Kidney epithelial cell (primary cell): ENCODE measurements at regions not wholly inside any gene's neighbourhood (a gene's known extent, or its start where the extent isn't known, plus 50 kb on each side); places are given as distances from the start of the nearest gene placed in this dataset.
"Not testable (repeated sequence)": the region's sequence is repeated elsewhere in the genome, so short reads cannot be mapped to it uniquely, and the experiment has no call there.

Experiments used
- DNase-seq: peaks from one replicate; pipeline ENCODE4 v3.0.0-alpha.2; 2010; ENCODE audit warnings: low read depth
- H3K27me3 ChIP-seq: 2 replicates; pipeline ENCODE4 v1.6.0; 2011; ENCODE audit warnings: low read length; ENCODE audit not compliant: control insufficient read depth, insufficient read depth
- H3K36me3 ChIP-seq: 2 replicates; pipeline ENCODE4 v1.5.1; 2011; ENCODE audit warnings: low read length; ENCODE audit not compliant: control insufficient read depth, insufficient read depth
- H3K4me3 ChIP-seq: 2 replicates; pipeline ENCODE4 v1.5.1; 2011; ENCODE audit warnings: low read depth, mild to moderate bottlenecking, control low read depth, low read length
- CTCF ChIP-seq: IDR thresholded peaks from 2 replicates; pipeline ENCODE4 v1.5.1; 2011; ENCODE audit warnings: mild to moderate bottlenecking, moderate library complexity, low read length, control low read depth, inconsistent platforms; ENCODE audit not compliant: insufficient read depth, poor library complexity, severe bottlenecking

DNA sequence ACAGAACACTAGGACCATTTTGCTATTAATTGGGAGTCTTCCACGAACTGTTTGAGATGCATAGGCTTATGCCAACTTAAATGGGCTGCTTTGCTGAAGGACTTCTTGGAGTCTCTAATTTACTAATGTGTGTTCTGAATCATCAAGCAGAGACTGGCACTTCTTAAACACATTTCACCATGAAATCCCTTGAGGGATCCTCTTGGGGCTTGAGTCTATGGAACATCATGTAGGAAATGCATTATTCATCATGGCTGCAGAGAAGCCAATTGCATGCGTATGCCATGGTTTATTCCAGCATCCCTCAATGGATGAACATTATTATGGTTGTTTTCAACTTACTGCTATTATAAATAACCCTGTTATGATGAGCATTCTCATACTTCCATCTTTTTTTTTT lies 73.4 kb downstream of the FGD2 start:
- TF ChIP-seq CTCF = no peak
- Histone ChIP-seq H3K4me3 (no peak overlapping the region), H3K36me3 (no peaks in the 10 kb centered on the region), H3K27me3 (no peaks in the 10 kb centered on the region)
- no peak for DNase-seq

- H3K36me3 ChIP-seq = no peaks in the 10 kb centered on the region
- H3K27me3 ChIP-seq = no peaks in the 10 kb centered on the region
- DNase-seq = no peak
- H3K4me3 ChIP-seq = no peak overlapping the region
- TF ChIP-seq CTCF = no peak
Observed at GRCh38 chr6:37081042-37081607, 75.7 kb downstream of the FGD2 start.

DNA sequence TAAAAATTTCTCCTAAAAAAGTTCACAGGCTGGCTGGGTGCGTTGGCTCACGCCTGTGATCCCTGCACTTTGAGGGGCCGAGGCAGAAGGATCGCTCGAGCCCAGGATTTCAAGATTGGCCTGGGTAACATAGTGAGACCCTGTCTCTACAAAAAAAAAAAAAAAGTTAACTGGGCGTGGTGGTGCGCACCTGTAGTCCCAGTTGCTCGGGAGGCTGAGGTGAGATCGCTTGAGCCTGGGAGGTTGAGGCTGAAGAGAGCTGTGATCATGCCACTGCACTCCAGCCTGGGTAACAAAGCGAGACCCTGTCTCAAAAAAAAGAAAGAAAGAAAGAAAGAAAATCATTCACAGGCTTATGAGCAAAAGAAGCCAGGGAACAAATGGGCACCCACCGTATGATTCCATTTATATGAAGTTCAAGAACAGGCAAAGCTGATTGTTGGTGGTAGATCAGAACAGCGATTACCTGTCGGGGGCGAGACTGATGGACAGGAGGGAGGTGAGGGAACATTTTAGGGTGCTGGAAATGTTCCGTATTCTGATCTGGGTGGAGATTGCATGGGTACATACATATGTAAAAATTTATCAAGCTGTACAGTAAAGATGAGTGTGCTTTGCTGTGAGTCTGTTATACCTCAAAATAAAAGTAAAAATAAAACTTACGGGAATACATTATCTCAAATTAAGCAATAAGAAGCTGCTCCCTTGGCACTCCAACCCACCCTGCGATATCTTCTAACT lies 77.1 kb downstream of the FGD2 start:
- H3K36me3 ChIP-seq = no peaks in the 10 kb centered on the region
- no peak for DNase-seq
- H3K27me3 ChIP-seq = no peaks in the 10 kb centered on the region
- no peak for TF ChIP-seq CTCF
- no peak overlapping the region for H3K4me3 ChIP-seq

- DNase-seq = no peak
- no peak for TF ChIP-seq CTCF
- H3K36me3 ChIP-seq = no peaks in the 10 kb centered on the region
- no peak overlapping the region for H3K4me3 ChIP-seq
- no peaks in the 10 kb centered on the region for H3K27me3 ChIP-seq
Observed at GRCh38 chr6:37083243-37084138, 78.0 kb downstream of the FGD2 start.

DNA sequence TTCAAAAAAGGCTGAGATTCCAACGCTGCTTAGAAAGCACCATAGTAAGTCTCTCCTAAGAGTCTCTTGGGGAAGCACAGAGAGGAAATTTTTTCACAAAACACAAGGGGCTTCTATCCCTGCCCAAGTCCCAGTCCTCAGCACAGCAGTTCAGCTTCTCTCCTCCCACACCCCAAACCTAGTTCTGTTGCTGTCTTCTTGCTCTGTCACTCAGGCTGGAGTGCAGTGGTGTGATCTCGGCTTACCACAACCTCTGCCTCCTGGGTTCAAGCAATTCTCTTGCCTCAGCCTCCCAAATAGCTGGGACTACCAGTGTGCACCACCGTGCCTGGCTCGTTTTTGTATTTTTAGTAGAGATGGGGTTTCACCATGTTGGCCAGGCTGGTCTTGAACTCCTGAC lies 79.2 kb downstream of the FGD2 start:
- H3K36me3 ChIP-seq, H3K4me3 ChIP-seq: not testable (repeated sequence)

DNA sequence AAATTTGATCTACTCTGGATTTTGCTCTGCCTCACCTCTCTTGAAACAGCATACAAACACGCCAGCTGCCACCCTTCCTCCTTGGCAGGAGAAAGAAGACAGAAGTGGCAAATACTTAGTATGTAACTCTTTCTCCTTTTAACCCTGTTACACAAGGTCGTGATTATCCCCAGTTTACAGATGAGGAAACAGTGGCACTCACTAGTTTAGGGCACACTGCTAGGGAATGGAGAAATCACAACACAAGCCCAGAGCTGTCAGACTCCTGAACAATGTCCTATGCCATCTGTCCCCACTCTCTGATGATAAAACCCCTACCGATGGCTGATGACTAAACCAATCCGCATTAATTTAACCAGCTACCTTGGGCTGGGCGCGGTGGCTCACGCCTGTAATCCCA lies 79.7 kb downstream of the FGD2 start:
- Histone ChIP-seq H3K36me3 (no peaks in the 10 kb centered on the region), H3K4me3 (no peak overlapping the region), H3K27me3 (no peaks in the 10 kb centered on the region)
- no peak for DNase-seq
- TF ChIP-seq CTCF = no peak

More for the DNA sequence above, 79.2 kb downstream of the FGD2 start:
- H3K27me3 ChIP-seq, DNase-seq: not testable (repeated sequence)
